WTC11 (cell line): ENCODE measurements at regions not wholly inside any gene's neighbourhood (a gene's known extent, or its start where the extent isn't known, plus 50 kb on each side); places are given as distances from the start of the nearest gene placed in this dataset.

Experiments
- ATAC-seq: fragments of 200-7000 bp; cut with Tn5 transposase; 2 replicates; pipeline ENCODE4 v1.10.0; 2021; ENCODE audit warnings: mild to moderate bottlenecking, moderate library complexity
- CTCF ChIA-PET: fragments of 300-600 bp; sonication (Branson Sonifier 250); formaldehyde crosslinking; loops from one replicate; lab custom pipeline; 2021; ENCODE audit warnings: antibody characterized with exemption; lab: Charles Lee
- POLR2A ChIA-PET: fragments of 350-600 bp; sonication (Branson Sonifier 250); formaldehyde crosslinking; loops from one replicate; lab custom pipeline; 2021; ENCODE audit warnings: antibody characterized with exemption; lab: Charles Lee
- DNase-seq: peaks from one replicate; pipeline ENCODE4 v3.0.0; 2021; ENCODE audit warnings: low spot score
- H3K27ac Mint-ChIP-seq: 2 replicates; pipeline ENCODE4 v1.8.0; 2021; ENCODE audit warnings: mixed read lengths
- H3K27me3 Mint-ChIP-seq: 2 replicates; pipeline ENCODE4 v1.8.0; 2021; ENCODE audit warnings: low read depth, mild to moderate bottlenecking, moderate library complexity, mixed read lengths
- H3K36me3 Mint-ChIP-seq: 2 replicates; pipeline ENCODE4 v1.8.0; 2021; ENCODE audit warnings: mixed read lengths
- H3K4me1 Mint-ChIP-seq: 2 replicates; pipeline ENCODE4 v1.8.0; 2022; ENCODE audit warnings: mixed read lengths
- H3K4me3 Mint-ChIP-seq: 2 replicates; pipeline ENCODE4 v1.8.0; 2021; ENCODE audit warnings: mild to moderate bottlenecking, moderate library complexity, mixed read lengths
- H3K9me3 Mint-ChIP-seq: 2 replicates; pipeline ENCODE4 v1.8.0; 2021; ENCODE audit warnings: mixed read lengths
- AFF4 ChIP-seq: sonication (generic); formaldehyde crosslinking; IDR thresholded peaks from 2 replicates; pipeline ENCODE4 v1.8.1; 2023; ENCODE audit warnings: mild to moderate bottlenecking, missing genetic modification reagents, borderline replicate concordance
- CREM ChIP-seq: sonication (generic); formaldehyde crosslinking; IDR thresholded peaks from 2 replicates; pipeline ENCODE4 v1.8.1; 2022; ENCODE audit warnings: mild to moderate bottlenecking, missing genetic modification reagents, moderate library complexity
- GABPB1 ChIP-seq: sonication (generic); formaldehyde crosslinking; IDR thresholded peaks from 2 replicates; pipeline ENCODE4 v1.8.1; 2023; ENCODE audit warnings: mild to moderate bottlenecking, missing genetic modification reagents
- IRF2 ChIP-seq: sonication (generic); formaldehyde crosslinking; IDR thresholded peaks from 2 replicates; pipeline ENCODE4 v1.8.0; 2022; ENCODE audit warnings: low read depth, missing genetic modification reagents, borderline replicate concordance
- JAZF1 ChIP-seq: fragments of 250-450 bp; sonication (Bioruptor Pico); IDR thresholded peaks from 2 replicates; pipeline ENCODE4 v1.9.0; 2021; ENCODE audit warnings: moderate library complexity, mild to moderate bottlenecking, inconsistent platforms
- MYBL2 ChIP-seq: sonication (generic); formaldehyde crosslinking; IDR thresholded peaks from 2 replicates; pipeline ENCODE4 v1.8.1; 2023; ENCODE audit warnings: mild to moderate bottlenecking, moderate library complexity, missing genetic modification reagents
- PRRX2 ChIP-seq: fragments of 250-450 bp; sonication (Bioruptor Pico); IDR thresholded peaks from 2 replicates; pipeline ENCODE4 v1.8.0; 2021; ENCODE audit warnings: mild to moderate bottlenecking
- ZBTB21 ChIP-seq: sonication (generic); formaldehyde crosslinking; IDR thresholded peaks from 2 replicates; pipeline ENCODE4 v1.8.1; 2023; ENCODE audit warnings: mild to moderate bottlenecking, missing genetic modification reagents, borderline replicate concordance
- ZNF121 ChIP-seq: sonication (generic); formaldehyde crosslinking; IDR thresholded peaks from 2 replicates; pipeline ENCODE4 v1.8.0; 2023; ENCODE audit warnings: missing genetic modification reagents
- ZNF423 ChIP-seq: fragments of 250-450 bp; sonication (Bioruptor Pico); IDR thresholded peaks from 2 replicates; pipeline ENCODE4 v2.1.2; 2022; ENCODE audit warnings: mild to moderate bottlenecking, moderate library complexity
- ZNF532 ChIP-seq: fragments of 250-450 bp; sonication (Bioruptor Pico); IDR thresholded peaks from 2 replicates; pipeline ENCODE4 v1.9.0; 2021; ENCODE audit warnings: mild to moderate bottlenecking, borderline replicate concordance
- TF ChIP-seq, protein P1 (sequence below): fragments of 250-450 bp; sonication (Bioruptor Pico); conservative IDR thresholded peaks from 2 replicates; pipeline ENCODE4 v1.9.0; 2021; ENCODE audit warnings: mild to moderate bottlenecking
- TF ChIP-seq, protein P2 (sequence below): sonication (generic); formaldehyde crosslinking; IDR thresholded peaks from 2 replicates; pipeline ENCODE4 v1.8.0; 2023; ENCODE audit warnings: missing genetic modification reagents
- TF ChIP-seq, protein P3 (sequence below): fragments of 250-450 bp; sonication (Bioruptor Pico); IDR thresholded peaks from 2 replicates; pipeline ENCODE4 v1.9.0; 2021; ENCODE audit warnings: mild to moderate bottlenecking

- H3K36me3 Mint-ChIP-seq, result no peaks in the 10 kb centered on the region
- peaks cover 8% of the 10 kb centered on the region for H3K4me1 Mint-ChIP-seq
These were observed 78.2 kb upstream of the PTPRK start for GRCh38 chr6:128598571-128598970.

More at GRCh38 chr6:128598571-128598970, 78.2 kb upstream of the PTPRK start:
- TF ChIP-seq, protein P1, sequence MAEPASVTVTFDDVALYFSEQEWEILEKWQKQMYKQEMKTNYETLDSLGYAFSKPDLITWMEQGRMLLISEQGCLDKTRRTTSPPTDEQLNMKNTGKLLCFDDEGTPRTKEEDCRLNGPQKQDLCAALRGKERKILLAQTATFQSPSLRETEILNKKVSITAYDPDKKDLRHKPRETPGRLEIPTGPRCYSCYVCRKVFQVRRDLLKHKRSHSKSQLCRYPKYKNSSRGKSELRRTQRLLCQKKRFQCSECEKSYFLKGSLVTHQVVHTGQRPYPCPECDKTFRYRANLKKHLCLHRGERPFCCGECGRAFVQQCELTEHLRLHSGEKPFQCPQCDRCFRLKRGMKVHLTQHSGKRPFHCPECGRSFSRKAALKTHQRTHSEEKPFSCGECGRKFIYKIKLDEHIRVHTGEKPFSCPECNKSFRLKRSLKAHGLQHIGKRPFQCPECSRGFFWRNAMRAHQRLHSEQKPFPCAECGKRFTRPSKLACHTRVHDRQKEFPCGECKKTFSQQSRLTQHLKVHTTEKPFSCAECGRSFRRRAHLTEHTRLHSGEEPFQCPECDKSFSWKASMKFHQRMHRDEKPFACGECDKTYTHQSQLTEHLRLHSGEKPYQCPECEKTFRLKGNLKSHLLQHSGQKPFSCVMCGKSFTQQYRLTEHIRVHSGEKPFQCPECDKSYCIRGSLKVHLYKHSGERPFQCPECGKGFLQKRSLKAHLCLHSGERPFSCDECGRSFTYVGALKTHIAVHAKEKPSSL (CRISPR knock-in tag), result no peak
- TF ChIP-seq ZNF532 (CRISPR knock-in tag), result no peak
- TF ChIP-seq JAZF1 (CRISPR knock-in tag), result no peak
- no peak for TF ChIP-seq MYBL2 (CRISPR knock-in tag)
- TF ChIP-seq, protein P2, sequence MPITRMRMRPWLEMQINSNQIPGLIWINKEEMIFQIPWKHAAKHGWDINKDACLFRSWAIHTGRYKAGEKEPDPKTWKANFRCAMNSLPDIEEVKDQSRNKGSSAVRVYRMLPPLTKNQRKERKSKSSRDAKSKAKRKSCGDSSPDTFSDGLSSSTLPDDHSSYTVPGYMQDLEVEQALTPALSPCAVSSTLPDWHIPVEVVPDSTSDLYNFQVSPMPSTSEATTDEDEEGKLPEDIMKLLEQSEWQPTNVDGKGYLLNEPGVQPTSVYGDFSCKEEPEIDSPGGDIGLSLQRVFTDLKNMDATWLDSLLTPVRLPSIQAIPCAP, result no peak
- TF ChIP-seq ZNF121 (CRISPR knock-in tag), result no peak
- TF ChIP-seq, protein P3, sequence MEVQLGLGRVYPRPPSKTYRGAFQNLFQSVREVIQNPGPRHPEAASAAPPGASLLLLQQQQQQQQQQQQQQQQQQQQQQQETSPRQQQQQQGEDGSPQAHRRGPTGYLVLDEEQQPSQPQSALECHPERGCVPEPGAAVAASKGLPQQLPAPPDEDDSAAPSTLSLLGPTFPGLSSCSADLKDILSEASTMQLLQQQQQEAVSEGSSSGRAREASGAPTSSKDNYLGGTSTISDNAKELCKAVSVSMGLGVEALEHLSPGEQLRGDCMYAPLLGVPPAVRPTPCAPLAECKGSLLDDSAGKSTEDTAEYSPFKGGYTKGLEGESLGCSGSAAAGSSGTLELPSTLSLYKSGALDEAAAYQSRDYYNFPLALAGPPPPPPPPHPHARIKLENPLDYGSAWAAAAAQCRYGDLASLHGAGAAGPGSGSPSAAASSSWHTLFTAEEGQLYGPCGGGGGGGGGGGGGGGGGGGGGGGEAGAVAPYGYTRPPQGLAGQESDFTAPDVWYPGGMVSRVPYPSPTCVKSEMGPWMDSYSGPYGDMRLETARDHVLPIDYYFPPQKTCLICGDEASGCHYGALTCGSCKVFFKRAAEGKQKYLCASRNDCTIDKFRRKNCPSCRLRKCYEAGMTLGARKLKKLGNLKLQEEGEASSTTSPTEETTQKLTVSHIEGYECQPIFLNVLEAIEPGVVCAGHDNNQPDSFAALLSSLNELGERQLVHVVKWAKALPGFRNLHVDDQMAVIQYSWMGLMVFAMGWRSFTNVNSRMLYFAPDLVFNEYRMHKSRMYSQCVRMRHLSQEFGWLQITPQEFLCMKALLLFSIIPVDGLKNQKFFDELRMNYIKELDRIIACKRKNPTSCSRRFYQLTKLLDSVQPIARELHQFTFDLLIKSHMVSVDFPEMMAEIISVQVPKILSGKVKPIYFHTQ (CRISPR knock-in tag), result no peak
- TF ChIP-seq ZNF423 (CRISPR knock-in tag), result no peak
- no peak for TF ChIP-seq CREM (CRISPR knock-in tag)
- TF ChIP-seq IRF2 (CRISPR knock-in tag), result no peak
- TF ChIP-seq ZBTB21, result no peak
- TF ChIP-seq GABPB1, result no peak
- TF ChIP-seq AFF4 (CRISPR knock-in tag), result no peak
- no peak for TF ChIP-seq PRRX2 (CRISPR knock-in tag)
- TF ChIP-seq, all 79 proteins: peak for 0
- Mint-ChIP-seq H3K9me3 (no peaks in the 10 kb centered on the region), H3K27me3 (peaks cover under 1% of the 10 kb centered on the region), H3K4me3 (no peak overlapping the region), H3K27ac (no peak overlapping the region)
- DNase-seq (no peak), ATAC-seq (no peak)
- POLR2A ChIA-PET, result no interaction called here
- CTCF ChIA-PET, result no interaction called here
